GM19324 (cell line): ENCODE measurements at regions not wholly inside any gene's neighbourhood (a gene's known extent, or its start where the extent isn't known, plus 50 kb on each side); places are given as distances from the start of the nearest gene placed in this dataset.

Experiments
- ATAC-seq: cut with Tn5 transposase; IDR thresholded peaks from one replicate; pipeline ENCODE4 v1.9.1; 2021; ENCODE audit warnings: mild to moderate bottlenecking, moderate library complexity; ENCODE audit not compliant: unreplicated experiment, low FRiP score

- no peak for ATAC-seq
Measured at GRCh38 chr2:8399731-8400130, 282.1 kb upstream of the ID2 start.

GRCh38 chr2:8400196-8400595 is 281.7 kb upstream of the ID2 start:
- ATAC-seq: no peak

DNA sequence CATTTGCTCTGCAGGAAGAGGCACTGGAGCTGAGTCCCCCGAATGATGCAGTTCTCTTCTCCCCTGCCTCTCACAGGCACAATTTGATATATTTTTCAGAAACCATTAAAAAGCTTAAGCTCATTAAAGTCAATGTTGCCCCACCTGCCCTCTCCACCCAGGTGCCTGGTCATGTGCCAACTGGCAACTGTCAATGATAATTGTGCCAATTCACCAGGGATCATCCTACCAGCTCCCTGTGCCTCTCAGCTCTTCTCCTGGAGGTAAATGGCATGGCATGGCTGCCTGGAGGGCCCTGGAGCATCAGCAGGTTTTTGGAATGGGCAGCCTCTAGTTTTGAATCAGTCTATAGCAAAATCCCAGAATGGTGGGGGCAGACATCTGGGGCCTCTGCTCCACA is 279.6 kb upstream of the ID2 start:
- ATAC-seq: no peak

DNA sequence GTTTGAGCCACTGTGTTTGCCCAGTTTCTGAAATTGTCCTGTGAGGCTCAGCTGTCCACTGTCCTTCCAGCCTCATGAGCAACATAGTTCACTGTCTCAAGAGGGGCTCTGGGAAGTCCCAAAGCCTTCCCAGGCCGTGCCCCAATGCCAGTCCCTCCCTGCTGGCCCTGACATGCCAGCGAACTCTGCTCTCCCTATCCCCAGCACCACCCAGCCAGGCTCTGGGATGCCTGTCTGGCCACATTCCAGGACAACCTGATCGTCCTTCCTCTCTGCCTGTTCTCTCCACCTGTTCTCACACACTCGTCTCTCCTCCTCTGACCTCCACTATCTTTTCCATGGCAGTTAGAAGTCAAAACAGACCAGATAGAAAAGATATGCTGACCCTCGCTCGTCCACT is 278.0 kb upstream of the ID2 start:
- ATAC-seq: no peak

GRCh38 chr2:8405334-8405733 is 276.5 kb upstream of the ID2 start:
- no peak for ATAC-seq

DNA sequence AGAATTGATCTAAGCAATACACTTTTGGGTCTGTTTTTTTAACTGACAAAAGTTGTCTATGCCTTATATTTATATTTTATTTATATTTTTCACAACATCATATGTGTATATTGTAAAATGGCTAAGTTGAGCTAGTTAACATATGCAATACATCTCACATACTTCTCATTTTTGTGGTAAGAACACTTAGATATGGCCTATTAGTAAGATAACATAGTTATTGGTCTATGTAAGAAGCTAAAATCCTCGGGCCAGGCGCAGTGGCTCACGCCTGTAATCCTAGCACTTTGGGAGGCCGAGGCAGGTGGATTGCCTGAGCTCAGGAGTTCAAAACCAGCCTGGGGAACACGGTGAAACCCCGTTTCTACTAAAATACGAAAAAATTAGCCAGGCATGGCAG is 275.6 kb upstream of the ID2 start:
- ATAC-seq: no peak

DNA sequence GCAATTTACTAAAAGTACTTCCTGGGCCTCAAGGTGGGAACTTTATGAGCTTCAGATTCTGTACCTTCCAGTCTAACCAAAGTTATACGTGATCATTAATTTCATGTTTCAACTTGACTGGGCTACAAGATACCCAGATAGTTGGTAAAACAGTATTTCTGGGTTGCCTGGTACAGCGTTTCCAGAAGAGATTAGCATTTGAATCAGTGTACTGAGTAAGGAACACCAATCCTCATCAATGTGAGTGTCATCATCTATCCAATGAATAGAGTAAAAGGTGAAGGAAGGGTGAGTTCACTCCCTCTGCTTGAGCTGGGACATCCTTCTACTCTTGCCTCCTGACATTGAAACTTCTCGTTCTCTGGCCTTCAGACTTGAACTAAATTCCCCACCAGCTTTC is 274.5 kb upstream of the ID2 start:
- no peak for ATAC-seq

DNA sequence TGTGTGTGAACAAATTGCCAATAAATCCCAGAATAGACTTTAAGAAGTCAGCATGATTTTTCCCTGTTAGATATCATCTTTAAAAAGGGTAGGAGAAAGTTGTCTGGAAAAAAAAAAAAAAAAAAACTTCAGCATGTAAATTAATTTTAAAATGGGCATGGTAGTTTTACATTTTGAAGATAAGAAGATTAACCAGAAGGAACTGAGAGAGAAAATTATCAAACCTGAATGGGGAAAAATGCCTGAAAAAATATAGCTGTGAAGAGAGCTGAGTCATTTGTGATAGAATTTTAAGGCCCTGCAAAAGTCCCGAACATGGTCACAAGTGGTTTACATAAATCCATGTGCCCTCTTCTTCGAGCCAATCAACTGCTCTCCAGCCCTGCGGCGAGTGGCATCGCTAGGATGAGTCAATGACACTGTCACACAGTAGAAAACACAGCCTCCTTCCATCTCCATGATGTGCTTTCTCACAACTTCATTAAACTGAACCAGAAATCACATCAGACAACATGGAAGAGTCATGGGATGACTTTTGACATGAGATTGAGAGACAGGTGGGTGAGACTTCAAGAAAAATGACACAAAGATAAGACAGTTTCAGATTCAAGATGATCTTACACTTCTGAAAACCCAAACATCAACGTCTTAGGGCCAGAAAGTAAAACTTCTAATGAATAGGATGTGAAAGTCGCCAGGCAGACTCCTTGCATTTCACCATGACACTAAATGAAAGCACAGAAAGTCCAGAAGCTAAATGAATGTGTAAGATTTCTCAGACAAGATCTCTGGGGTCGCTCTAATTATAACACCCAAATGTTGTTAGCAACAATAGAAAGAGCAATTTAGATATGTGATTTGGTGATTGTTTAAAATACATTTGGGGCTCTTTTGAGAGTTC is 273.0 kb upstream of the ID2 start:
- ATAC-seq: peak; percentile 92

GRCh38 chr2:8409461-8410260 is 272.2 kb upstream of the ID2 start:
- ATAC-seq: no peak

DNA sequence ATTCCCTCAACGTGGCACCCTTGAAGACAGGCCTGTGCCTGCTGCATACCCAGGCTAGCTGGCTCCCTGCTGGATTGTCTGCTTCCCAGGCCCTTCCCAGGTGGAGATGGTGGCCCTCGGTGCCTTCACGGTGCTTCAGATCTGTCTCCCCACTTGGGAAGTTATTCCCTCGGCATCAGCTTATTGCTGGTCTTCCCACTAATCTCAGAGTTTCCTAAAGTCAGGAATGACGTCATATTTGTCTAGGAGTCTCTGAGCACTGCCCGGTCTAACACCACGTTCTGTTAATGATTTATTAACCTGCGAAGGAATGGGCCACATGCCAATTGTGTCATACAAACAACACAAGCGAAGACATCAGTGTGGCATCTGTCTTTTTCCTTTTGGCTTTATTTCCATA is 269.8 kb upstream of the ID2 start:
- no peak for ATAC-seq

- ATAC-seq: no peak
Measured at GRCh38 chr2:8412586-8412985, 269.3 kb upstream of the ID2 start.

GRCh38 chr2:8413589-8414135 is 268.2 kb upstream of the ID2 start:
- no peak for ATAC-seq

DNA sequence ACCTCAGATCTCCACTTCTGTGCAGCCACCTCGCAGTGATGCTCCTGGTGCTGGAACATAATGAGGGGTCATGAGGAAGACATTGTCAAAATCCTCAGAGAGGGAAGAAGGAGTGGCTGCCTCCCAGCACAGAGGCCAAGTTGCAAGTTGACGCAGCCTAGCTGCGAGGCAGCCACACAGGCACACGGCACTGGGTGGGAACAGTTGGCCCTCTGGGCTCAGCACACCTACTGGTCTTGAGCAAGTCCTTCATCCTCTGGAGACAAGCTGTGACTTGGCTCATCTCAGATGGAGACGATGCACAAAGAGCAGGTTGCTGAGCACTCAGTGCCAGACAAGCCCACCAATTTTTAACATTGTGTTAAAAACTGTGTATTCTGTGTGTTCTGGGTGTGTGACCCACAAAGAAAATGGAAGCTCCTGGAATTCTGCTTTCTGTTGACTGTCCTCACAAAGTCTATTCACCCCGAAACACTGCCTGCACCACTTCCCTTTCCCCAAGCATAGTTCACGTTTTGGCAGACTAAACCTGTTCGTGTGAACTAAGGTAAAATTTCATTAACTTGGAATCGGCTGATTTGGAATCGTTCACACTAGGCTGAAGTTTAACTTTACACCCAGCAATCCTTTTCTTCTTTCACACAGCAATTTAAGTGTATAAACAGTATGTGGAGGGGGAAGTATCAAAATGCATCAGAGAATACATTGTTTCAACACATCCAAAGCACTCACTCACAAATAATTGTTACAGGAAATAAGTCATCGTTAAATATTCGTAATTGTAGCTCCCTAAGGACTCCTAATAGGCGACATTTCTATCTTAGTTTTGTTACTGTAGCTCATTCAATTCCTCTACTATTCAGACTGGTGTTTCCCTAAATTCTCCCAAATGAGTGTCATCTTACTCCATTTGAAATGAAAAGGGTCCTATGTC is 266.6 kb upstream of the ID2 start:
- no peak for ATAC-seq

GRCh38 chr2:8416001-8416571 is 265.8 kb upstream of the ID2 start:
- no peak for ATAC-seq

DNA sequence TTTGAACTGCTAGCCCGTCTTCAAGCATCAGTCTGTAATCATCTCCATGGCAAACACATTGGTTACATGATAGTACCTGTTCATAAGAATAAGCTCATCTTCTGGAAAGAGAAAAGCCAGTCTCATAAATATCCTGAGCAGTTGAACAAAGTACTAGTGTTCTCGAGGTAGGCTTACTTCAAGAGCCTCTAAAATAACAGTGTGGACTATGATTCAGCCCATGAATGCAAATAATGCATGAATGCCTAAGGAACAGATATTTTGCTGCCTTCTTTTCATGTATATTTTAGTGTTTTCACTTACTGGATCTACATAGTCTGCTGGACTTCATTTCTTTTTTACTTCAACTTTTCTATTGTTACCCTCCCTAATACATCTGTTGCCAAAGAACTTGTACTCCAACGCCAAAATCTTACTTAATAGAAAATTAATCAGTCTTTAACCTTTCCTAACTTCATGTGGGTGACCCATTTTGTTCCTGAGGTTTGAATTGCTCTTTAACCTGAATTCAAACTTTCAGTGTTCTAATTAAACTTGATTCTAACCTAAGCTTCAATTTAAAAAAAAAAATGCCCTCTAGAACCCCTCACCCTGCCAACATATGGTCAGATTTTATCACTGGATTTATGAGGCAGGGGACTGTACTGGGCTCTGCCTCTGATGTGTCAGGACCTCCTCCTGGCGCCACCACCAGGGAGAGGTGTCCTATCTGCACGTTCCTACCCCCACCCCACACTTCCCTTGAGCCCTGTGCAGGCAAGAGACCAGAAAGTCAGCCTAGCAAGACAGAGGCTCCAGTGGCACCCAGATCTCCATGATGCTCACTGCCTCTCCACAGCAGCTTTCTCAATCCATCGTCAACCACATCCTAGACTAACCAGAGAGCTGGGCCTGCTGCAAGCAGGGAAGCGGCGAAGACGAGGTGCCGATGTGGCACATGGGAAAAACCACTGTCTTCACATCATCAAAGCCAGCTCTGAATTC is 264.7 kb upstream of the ID2 start:
- ATAC-seq: no peak

- no peak for ATAC-seq
Measured at GRCh38 chr2:8418721-8419120, 263.1 kb upstream of the ID2 start.

- ATAC-seq: no peak
Measured at GRCh38 chr2:8421658-8422449, 260.0 kb upstream of the ID2 start.

DNA sequence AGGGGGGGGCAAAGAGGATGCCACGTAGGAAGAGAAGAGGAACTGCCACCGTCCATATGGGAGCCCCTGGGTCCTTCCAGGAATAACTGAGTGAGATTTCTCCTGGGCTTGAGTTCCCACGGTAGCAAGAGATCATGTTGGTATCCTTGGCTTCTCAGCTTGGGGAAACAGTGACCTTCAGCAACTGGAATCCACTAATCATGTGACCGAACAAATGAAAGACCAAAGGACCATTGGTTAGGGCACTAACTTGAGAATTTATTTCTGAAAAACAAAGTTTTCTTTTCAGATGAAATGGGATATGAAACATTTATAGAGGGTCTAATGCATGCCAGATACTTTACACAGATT is 259.4 kb upstream of the ID2 start:
- ATAC-seq: no peak
